ENCODE measurements at regions not wholly inside any gene's neighbourhood (a gene's known extent, or its start where the extent isn't known, plus 50 kb on each side); places are given as distances from the start of the nearest gene placed in this dataset.
"Not testable (repeated sequence)": the region's sequence is repeated elsewhere in the genome, so short reads cannot be mapped to it uniquely, and the experiment has no call there.

- no peak for DNase-seq
These were observed 279.8 kb upstream of the MAGEB18 start for GRCh38 chrX:25858273-25858880.

- DNase-seq: no peak
These were observed 277.8 kb upstream of the MAGEB18 start for GRCh38 chrX:25860322-25860721.

GRCh38 chrX:25869761-25870160 is 268.4 kb upstream of the MAGEB18 start:
- DNase-seq: no peak

GRCh38 chrX:25872786-25873185 is 265.4 kb upstream of the MAGEB18 start:
- no peak for DNase-seq

- no peak for DNase-seq
These were observed 264.9 kb upstream of the MAGEB18 start for GRCh38 chrX:25873196-25873595.

GRCh38 chrX:25878806-25879205 is 259.3 kb upstream of the MAGEB18 start:
- no peak for DNase-seq

- DNase-seq: not testable (repeated sequence)
These were observed 255.6 kb upstream of the MAGEB18 start for GRCh38 chrX:25882503-25882902.

GRCh38 chrX:25897758-25898157 is 240.4 kb upstream of the MAGEB18 start:
- DNase-seq: no peak

GRCh38 chrX:25905728-25906127 is 232.4 kb upstream of the MAGEB18 start:
- not testable (repeated sequence) for DNase-seq

GRCh38 chrX:25925946-25926345 is 212.2 kb upstream of the MAGEB18 start:
- no peak for DNase-seq

- no peak for DNase-seq
These were observed 209.8 kb upstream of the MAGEB18 start for GRCh38 chrX:25928316-25928715.

GRCh38 chrX:25941087-25941486 is 197.1 kb upstream of the MAGEB18 start:
- DNase-seq: no peak

- no peak for DNase-seq
These were observed 196.4 kb upstream of the MAGEB18 start for GRCh38 chrX:25941559-25942250.

GRCh38 chrX:25968920-25969319 is 169.2 kb upstream of the MAGEB18 start:
- DNase-seq: no peak

- DNase-seq: no peak
These were observed 161.3 kb upstream of the MAGEB18 start for GRCh38 chrX:25976683-25977310.

- no peak for DNase-seq
These were observed 139.5 kb upstream of the MAGEB18 start for GRCh38 chrX:25998687-25999086.

- DNase-seq: no peak
These were observed 130.7 kb upstream of the MAGEB18 start for GRCh38 chrX:26007462-26007861.

- no peak for DNase-seq
These were observed 130.1 kb upstream of the MAGEB18 start for GRCh38 chrX:26008042-26008441.

GRCh38 chrX:26008691-26009090 is 129.5 kb upstream of the MAGEB18 start:
- DNase-seq: no peak

GRCh38 chrX:26019386-26019785 is 118.8 kb upstream of the MAGEB18 start:
- no peak for DNase-seq

- DNase-seq: no peak
These were observed 112.0 kb upstream of the MAGEB18 start for GRCh38 chrX:26026179-26026578.

GRCh38 chrX:26032111-26032912 is 105.8 kb upstream of the MAGEB18 start:
- peak; percentile 27 for DNase-seq

- no peak for DNase-seq
These were observed 100.8 kb upstream of the MAGEB18 start for GRCh38 chrX:26037367-26037766.
